Esophagus squamous epithelium (tissue), 5 donors: ENCODE measurements at regions not wholly inside any gene's neighbourhood (a gene's known extent, or its start where the extent isn't known, plus 50 kb on each side); places are given as distances from the start of the nearest gene placed in this dataset.

ENCODE experiments used
- DNase-seq: peaks from one replicate; lab custom pipeline; 2025; lab: John Stamatoyannopoulos, UW
- H3K27ac ChIP-seq, 4 donors: fragments of 200-600 bp; sonication (generic); one replicate each; pipeline ENCODE4 v1.5.1; 2016 to 2019; ENCODE audit warnings: mild to moderate bottlenecking in 1 of 4
- H3K27me3 ChIP-seq, 4 donors: fragments of 200-600 bp; sonication (generic); 1 replicate in 3 of 4; 2 replicates in 1 of 4; pipeline versions ENCODE4 v1.5.1 to v1.6.0; 2017 to 2021; ENCODE audit warnings: antibody characterized with exemption in 1 of 4
- H3K36me3 ChIP-seq, 3 donors: fragments of 200-600 bp; sonication (generic); one replicate each; pipeline ENCODE4 v1.5.1; 2016 to 2019
- H3K4me1 ChIP-seq, 3 donors: fragments of 200-600 bp; sonication (generic); one replicate each; pipeline ENCODE4 v1.5.1; 2017 to 2019
- H3K4me3 ChIP-seq, 4 donors: fragments of 200-600 bp; sonication (generic); 1 replicate in 3 of 4; 2 replicates in 1 of 4; pipeline ENCODE4 v1.5.1; 2016 to 2019; ENCODE audit warnings: mild to moderate bottlenecking in 2 of 4, moderate library complexity in 1 of 4
- H3K9me3 ChIP-seq, 3 donors: fragments of 200-600 bp; sonication (generic); one replicate each; pipeline ENCODE4 v1.5.1; 2016 to 2019
- POLR2A ChIP-seq, 4 donors: fragments of 450-650 bp; IDR thresholded peaks; one replicate each; pipeline ENCODE4 v1.6.1; 2017; ENCODE audit warnings: antibody characterized with exemption in 4 of 4, mild to moderate bottlenecking in 4 of 4, moderate library complexity in 3 of 4
- WGBS, 2 donors: methylation state at CpG; one replicate each; pipeline ENCODE4 v1.1.5; 2018; 5-methylcytosine and 5-hydroxymethylcytosine counted together
- intact Hi-C: fragments of 100-400 bp; cut with DNase I; formaldehyde crosslinking; loops from one replicate; pipeline ENCODE4 v1.15.0; 2022
- TF ChIP-seq, protein P1 (sequence below), 6 experiments: fragments of 450-650 bp in 4 of 6; fragments of 200-600 bp in 2 of 6; sonication (generic) in 2 of 6; IDR thresholded peaks; one replicate each; pipeline ENCODE4 v1.5.1; 2016 to 2019; ENCODE audit warnings: antibody characterized with exemption in 6 of 6, mild to moderate bottlenecking in 4 of 6, moderate library complexity in 4 of 6
- donor health status: DM: yes; HTN: yes; CAD: no.

DNA sequence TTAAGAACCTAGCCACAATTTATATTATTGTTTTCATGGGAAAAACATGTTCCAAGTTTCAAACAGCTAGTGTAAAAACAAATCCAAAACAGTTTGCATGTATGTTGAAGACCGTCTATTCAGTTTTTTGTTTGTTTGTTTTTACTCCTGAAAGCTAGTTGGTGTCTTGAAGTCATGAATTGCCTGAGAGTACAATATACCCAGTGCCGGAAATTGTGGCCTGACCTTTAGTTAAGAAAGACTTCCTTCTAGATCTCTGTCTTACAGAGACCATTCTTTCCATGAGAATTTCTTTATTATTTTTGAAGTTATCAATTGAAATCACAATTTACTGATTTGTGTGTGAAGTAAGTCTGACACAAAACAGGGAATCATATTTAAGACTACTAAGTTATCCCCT lies 474.8 kb downstream of the KCNJ2 start:
- no peaks in the 10 kb centered on the region for H3K27me3 ChIP-seq
- no peak overlapping the region for H3K4me3 ChIP-seq
- no peaks in the 10 kb centered on the region for H3K4me1 ChIP-seq
- intact Hi-C loops = no loop called here
- H3K27ac ChIP-seq = no peak overlapping the region
- H3K9me3 ChIP-seq = no peaks in the 10 kb centered on the region
- 52 to 57% methylated on average over 2 of the region's 2 CpGs for WGBS, 2 donors
- TF ChIP-seq, protein P1, sequence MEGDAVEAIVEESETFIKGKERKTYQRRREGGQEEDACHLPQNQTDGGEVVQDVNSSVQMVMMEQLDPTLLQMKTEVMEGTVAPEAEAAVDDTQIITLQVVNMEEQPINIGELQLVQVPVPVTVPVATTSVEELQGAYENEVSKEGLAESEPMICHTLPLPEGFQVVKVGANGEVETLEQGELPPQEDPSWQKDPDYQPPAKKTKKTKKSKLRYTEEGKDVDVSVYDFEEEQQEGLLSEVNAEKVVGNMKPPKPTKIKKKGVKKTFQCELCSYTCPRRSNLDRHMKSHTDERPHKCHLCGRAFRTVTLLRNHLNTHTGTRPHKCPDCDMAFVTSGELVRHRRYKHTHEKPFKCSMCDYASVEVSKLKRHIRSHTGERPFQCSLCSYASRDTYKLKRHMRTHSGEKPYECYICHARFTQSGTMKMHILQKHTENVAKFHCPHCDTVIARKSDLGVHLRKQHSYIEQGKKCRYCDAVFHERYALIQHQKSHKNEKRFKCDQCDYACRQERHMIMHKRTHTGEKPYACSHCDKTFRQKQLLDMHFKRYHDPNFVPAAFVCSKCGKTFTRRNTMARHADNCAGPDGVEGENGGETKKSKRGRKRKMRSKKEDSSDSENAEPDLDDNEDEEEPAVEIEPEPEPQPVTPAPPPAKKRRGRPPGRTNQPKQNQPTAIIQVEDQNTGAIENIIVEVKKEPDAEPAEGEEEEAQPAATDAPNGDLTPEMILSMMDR (IDR thresholded peaks at IDR 0.05) = no peak
- no peak for TF ChIP-seq POLR2A (IDR thresholded peaks at IDR 0.05)
- DNase-seq = no peak
- H3K36me3 ChIP-seq = no peaks in the 10 kb centered on the region

DNA sequence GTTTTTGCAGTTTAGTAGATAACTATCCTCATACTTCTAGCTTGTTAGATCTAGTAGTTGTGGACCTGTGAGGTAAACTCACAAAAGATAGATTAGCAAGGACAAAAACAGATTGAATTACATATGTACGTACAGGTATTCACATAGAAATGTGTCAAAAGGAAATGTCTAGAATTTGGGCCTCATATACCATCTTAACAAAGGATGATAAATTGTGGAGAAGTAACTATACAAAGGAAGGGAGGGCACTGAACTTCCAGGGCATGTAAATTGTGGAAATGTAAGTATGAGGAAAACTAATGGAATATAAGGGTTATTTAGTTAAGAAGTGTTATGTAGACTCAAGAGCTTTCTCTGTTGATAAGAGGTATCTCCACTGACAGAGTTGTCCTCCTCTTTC lies 477.3 kb downstream of the KCNJ2 start:
- WGBS, 2 donors = 83 to 89% methylated on average over 1 of the region's 1 CpG
- Histone ChIP-seq H3K27ac (no peak overlapping the region), H3K4me1 (no peaks in the 10 kb centered on the region), H3K4me3 (no peak overlapping the region), H3K36me3 (no peaks in the 10 kb centered on the region), H3K9me3 (no peaks in the 10 kb centered on the region), H3K27me3 (no peaks in the 10 kb centered on the region)
- DNase-seq = no peak
- intact Hi-C loops = no loop called here
- no peak for TF ChIP-seq POLR2A (IDR thresholded peaks at IDR 0.05)
- TF ChIP-seq, protein P1 (IDR thresholded peaks at IDR 0.05) = no peak

DNA sequence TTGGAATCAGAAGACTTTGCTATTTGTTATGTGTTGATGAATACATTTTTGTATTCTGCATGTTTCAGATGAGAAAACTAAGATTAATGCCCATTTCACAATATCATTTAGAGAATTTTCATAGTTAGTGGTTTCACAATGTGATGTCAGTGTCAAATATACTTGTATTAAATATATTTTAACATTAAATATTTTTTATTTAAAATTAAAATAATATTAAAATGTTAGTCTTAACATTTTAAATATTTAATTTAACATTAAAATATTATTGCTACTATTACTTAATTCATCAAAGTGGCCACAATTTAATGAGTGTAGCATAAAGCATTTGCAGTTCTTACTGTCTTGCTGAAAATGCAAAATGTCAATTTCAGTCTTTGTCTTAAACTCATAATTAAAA lies 478.8 kb downstream of the KCNJ2 start:
- intact Hi-C loops = no loop called here
- TF ChIP-seq, protein P1 (IDR thresholded peaks at IDR 0.05) = no peak
- TF ChIP-seq POLR2A (IDR thresholded peaks at IDR 0.05) = no peak
- Histone ChIP-seq H3K36me3 (no peaks in the 10 kb centered on the region), H3K9me3 (no peaks in the 10 kb centered on the region), H3K4me1 (no peaks in the 10 kb centered on the region), H3K27me3 (no peaks in the 10 kb centered on the region), H3K27ac (no peak overlapping the region), H3K4me3 (no peak overlapping the region)
- no peak for DNase-seq

DNA sequence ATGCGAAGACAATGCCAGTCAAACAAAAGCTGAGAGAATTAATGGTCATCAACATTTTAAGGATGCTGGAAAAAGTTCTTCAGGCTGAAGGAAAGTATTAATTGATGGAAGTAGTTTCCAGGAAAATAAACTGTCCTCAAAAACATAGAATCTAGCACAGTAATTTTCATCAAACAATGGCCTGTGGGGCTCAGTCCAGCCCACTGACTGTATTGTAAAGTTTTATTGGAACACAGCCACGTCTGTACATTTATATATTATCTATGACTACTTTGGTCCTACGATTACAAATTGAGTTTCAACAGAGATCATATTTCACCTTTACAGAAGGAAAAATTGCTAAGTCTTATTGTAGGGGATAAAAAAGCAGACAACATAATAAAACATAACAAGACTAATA lies 484.5 kb downstream of the KCNJ2 start:
- no peak for TF ChIP-seq POLR2A (IDR thresholded peaks at IDR 0.05)
- TF ChIP-seq, protein P1 (IDR thresholded peaks at IDR 0.05) = no peak
- DNase-seq = no peak
- H3K9me3 ChIP-seq = no peaks in the 10 kb centered on the region
- H3K4me3 ChIP-seq = no peak overlapping the region
- no peak overlapping the region for H3K27ac ChIP-seq
- WGBS, 2 donors = 61 to 72% methylated on average over 3 of the region's 3 CpGs
- H3K27me3 ChIP-seq = no peaks in the 10 kb centered on the region
- intact Hi-C loops = no loop called here
- no peaks in the 10 kb centered on the region for H3K36me3 ChIP-seq
- H3K4me1 ChIP-seq = no peaks in the 10 kb centered on the region

DNA sequence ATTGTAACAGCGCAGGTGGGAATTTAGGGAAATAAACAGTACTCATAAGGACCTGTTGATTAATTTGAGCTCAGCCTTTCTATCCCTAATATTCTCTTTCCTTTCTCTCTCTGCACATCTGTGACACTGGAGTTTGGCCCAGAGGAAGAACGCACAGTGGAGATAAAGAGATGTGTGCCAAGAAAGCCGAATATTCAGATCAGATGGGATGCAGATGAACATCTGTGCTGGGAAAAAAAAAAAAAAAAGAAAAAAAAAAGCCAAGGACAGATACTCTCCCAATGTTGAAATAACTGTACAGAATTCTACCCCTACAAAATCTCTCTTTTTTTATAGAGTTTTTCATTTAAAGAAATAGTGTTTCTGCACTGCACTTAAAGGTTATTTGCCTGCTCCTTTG lies 485.4 kb downstream of the KCNJ2 start:
- WGBS, 2 donors = 48 to 67% methylated on average over 3 of the region's 3 CpGs
- no peak for DNase-seq
- Histone ChIP-seq H3K36me3 (no peaks in the 10 kb centered on the region), H3K4me1 (no peaks in the 10 kb centered on the region), H3K4me3 (no peak overlapping the region), H3K9me3 (no peaks in the 10 kb centered on the region), H3K27ac (no peak overlapping the region), H3K27me3 (no peaks in the 10 kb centered on the region)
- intact Hi-C loops = no loop called here
- no peak for TF ChIP-seq POLR2A (IDR thresholded peaks at IDR 0.05)
- TF ChIP-seq, protein P1 (IDR thresholded peaks at IDR 0.05) = no peak
